ENCODE measurements at regions not wholly inside any gene's neighbourhood (a gene's known extent, or its start where the extent isn't known, plus 50 kb on each side); places are given as distances from the start of the nearest gene placed in this dataset.

DNA sequence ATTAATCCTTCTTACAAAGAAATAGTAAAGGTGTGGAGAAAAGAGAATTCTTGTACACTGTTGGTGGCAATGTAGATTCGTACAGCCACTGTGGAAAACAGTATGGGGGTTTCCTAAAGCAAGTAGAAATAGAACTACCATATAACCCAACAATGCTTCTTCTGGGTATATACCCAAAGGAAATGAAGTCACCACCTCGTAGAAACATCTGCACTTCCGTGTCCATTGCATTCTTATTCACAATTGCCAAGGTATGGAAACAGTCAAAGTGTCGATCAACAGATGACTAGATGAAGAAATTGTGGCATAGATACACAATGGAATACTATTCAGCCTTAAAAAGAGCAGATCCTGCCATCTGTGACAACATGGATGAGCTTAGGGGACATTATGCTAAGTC lies 93.4 kb upstream of the TGIF1 start:
- TF ChIP-seq POLR2A (IDR thresholded peaks at IDR 0.05) = no peak
- TF ChIP-seq, protein P1, sequence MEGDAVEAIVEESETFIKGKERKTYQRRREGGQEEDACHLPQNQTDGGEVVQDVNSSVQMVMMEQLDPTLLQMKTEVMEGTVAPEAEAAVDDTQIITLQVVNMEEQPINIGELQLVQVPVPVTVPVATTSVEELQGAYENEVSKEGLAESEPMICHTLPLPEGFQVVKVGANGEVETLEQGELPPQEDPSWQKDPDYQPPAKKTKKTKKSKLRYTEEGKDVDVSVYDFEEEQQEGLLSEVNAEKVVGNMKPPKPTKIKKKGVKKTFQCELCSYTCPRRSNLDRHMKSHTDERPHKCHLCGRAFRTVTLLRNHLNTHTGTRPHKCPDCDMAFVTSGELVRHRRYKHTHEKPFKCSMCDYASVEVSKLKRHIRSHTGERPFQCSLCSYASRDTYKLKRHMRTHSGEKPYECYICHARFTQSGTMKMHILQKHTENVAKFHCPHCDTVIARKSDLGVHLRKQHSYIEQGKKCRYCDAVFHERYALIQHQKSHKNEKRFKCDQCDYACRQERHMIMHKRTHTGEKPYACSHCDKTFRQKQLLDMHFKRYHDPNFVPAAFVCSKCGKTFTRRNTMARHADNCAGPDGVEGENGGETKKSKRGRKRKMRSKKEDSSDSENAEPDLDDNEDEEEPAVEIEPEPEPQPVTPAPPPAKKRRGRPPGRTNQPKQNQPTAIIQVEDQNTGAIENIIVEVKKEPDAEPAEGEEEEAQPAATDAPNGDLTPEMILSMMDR (IDR thresholded peaks at IDR 0.05) = no peak
- H3K36me3 ChIP-seq (replicated peaks in 1 of 2; ENCODE audit: insufficient read depth in 1 of 2, low read depth in 2 of 2) = no peaks in the 10 kb centered on the region
- no peaks in the 10 kb centered on the region for H3K4me1 ChIP-seq
- H3K27me3 ChIP-seq = no peaks in the 10 kb centered on the region
- ATAC-seq = no peak
- 70 to 78% methylated on average over 4 of the region's 4 CpGs for WGBS, 2 donors
- H3K9me3 ChIP-seq = no peaks in the 10 kb centered on the region
- no peak overlapping the region for H3K27ac ChIP-seq
- intact Hi-C loops (cut with DNase I) = no loop called here
- no peak overlapping the region for H3K4me3 ChIP-seq
- no peak for DNase-seq

DNA sequence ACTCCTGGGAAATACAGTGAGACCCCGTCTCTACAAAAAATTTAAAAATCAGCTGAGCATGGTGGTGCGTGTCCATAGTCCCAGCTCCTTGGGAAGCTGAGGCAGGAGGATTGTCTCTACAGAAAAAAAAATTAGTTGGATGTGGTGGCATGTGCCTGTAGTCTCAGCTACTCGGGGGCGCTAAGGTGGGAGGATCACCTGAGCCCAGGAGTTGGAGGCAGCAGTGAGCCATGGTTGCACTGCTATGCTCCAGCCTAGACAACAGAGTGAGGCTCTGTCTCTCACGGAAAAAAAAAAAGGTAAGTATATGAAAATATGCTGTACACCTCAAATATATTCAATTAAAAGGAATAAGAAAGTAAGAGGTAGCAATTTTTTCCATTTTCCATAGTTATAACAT lies 92.5 kb upstream of the TGIF1 start:
- no peaks in the 10 kb centered on the region for H3K9me3 ChIP-seq
- TF ChIP-seq, protein P1 (IDR thresholded peaks at IDR 0.05) = no peak
- no peak for TF ChIP-seq POLR2A (IDR thresholded peaks at IDR 0.05)
- no peak for DNase-seq
- H3K4me1 ChIP-seq = no peaks in the 10 kb centered on the region
- H3K27me3 ChIP-seq = no peaks in the 10 kb centered on the region
- intact Hi-C loops (cut with DNase I) = no loop called here
- WGBS, 2 donors = 65 to 80% methylated on average over 5 of the region's 5 CpGs
- no peak for ATAC-seq
- H3K27ac ChIP-seq = no peak overlapping the region
- no peaks in the 10 kb centered on the region for H3K36me3 ChIP-seq (replicated peaks in 1 of 2; ENCODE audit: insufficient read depth in 1 of 2, low read depth in 2 of 2)
- H3K4me3 ChIP-seq = no peak overlapping the region

DNA sequence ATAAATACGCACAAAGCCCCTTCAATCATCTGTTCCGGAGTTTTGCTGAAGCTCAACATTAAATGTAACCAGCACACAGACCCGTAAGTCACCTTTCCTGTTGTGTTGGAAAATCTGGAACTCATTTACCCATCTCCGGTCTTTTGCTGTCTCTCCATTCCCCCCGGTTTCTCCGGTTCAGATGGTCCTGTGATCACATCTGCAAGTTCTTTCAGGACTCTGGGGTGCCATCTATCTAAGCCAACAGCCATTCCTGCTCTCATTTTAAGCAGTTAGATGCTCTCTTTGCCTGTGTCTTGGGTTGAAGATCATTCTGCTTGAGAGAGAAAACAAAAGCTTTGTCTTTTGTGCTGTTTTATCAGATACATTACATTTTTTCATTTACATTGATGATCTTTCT lies 91.7 kb upstream of the TGIF1 start:
- Histone ChIP-seq H3K4me3 (no peak overlapping the region), H3K9me3 (no peaks in the 10 kb centered on the region), H3K27ac (no peak overlapping the region), H3K36me3 (replicated peaks in 1 of 2; ENCODE audit: insufficient read depth in 1 of 2, low read depth in 2 of 2) (no peaks in the 10 kb centered on the region), H3K27me3 (no peaks in the 10 kb centered on the region), H3K4me1 (no peaks in the 10 kb centered on the region)
- ATAC-seq (no peak), DNase-seq (no peak)
- 74% methylated on average over 6 of the region's 6 CpGs for WGBS, 2 donors
- no peak for TF ChIP-seq POLR2A (IDR thresholded peaks at IDR 0.05)
- TF ChIP-seq, protein P1 (IDR thresholded peaks at IDR 0.05) = no peak
- intact Hi-C loops (cut with DNase I) = no loop called here

DNA sequence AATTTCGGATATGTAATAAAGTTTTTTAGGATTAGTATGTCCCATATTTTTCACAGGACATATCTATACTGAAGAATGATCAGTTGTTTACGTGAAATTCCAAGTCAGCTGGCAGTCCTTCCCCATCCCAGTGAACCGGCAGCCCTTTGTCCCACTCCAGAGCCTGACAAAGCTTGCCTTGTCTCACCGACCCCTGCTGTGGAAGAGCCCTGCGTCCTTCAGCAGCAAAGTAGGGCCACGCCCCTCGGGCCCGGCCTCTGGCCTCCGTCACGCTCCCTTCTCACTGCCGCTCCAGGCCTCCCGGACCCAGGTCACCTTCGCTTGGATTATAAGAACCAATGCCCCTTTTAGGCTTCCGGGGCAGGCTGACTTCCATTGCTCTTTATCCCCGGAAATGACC lies 89.8 kb upstream of the TGIF1 start:
- no peak for ATAC-seq
- intact Hi-C loops (cut with DNase I) = no loop called here
- H3K27ac ChIP-seq = no peak overlapping the region
- H3K4me1 ChIP-seq = no peaks in the 10 kb centered on the region
- TF ChIP-seq, protein P1 (IDR thresholded peaks at IDR 0.05) = no peak
- TF ChIP-seq POLR2A (IDR thresholded peaks at IDR 0.05) = no peak
- 80 to 85% methylated on average over 15 of the region's 15 CpGs for WGBS, 2 donors
- DNase-seq = no peak
- H3K4me3 ChIP-seq = no peak overlapping the region
- no peaks in the 10 kb centered on the region for H3K36me3 ChIP-seq (replicated peaks in 1 of 2; ENCODE audit: insufficient read depth in 1 of 2, low read depth in 2 of 2)
- H3K9me3 ChIP-seq = no peaks in the 10 kb centered on the region
- no peaks in the 10 kb centered on the region for H3K27me3 ChIP-seq

DNA sequence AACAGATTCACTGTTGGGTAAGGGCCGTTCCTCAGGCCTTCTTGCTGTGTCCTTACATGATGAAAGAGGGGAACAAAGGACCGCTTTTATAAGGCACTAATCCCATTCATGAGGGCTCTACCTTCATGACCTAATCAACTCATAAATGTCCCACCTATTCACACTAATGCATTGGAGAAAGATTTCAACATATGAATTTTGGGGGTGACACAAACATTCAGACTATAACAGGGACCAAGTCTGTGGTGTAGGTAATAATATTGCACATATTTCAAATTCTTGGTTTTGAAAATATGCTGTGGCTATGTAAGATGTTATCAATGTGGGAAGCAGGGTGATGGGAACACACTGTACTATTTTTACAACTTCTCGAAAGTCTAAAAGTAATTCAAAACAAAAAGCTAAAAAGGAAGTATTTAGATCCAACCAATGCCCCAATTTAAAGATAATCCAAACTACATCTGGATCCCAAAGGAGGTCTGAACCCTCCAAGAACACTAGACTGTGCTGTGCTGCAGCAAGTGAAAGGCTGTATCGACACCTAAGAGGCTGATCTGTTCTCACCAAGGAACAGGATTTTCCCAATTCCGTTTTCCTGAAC lies 82.4 kb upstream of the TGIF1 start:
- no peak for TF ChIP-seq POLR2A (IDR thresholded peaks at IDR 0.05)
- TF ChIP-seq, protein P1 (IDR thresholded peaks at IDR 0.05) = no peak
- Histone ChIP-seq H3K36me3 (replicated peaks in 1 of 2; ENCODE audit: insufficient read depth in 1 of 2, low read depth in 2 of 2) (no peaks in the 10 kb centered on the region), H3K27ac (no peak overlapping the region), H3K4me1 (no peaks in the 10 kb centered on the region), H3K9me3 (no peaks in the 10 kb centered on the region), H3K27me3 (no peaks in the 10 kb centered on the region), H3K4me3 (no peak overlapping the region)
- intact Hi-C loops (cut with DNase I) = no loop called here
- no peak for ATAC-seq
- no peak for DNase-seq
- 65 to 66% methylated on average over 5 of the region's 5 CpGs for WGBS, 2 donors

Measured in body of pancreas (tissue), 4 donors.